NCI-H345 (cell line): ENCODE measurements at regions not wholly inside any gene's neighbourhood (a gene's known extent, or its start where the extent isn't known, plus 50 kb on each side); places are given as distances from the start of the nearest gene placed in this dataset.

ENCODE experiments used
- DNase-seq: peaks from one replicate; lab custom pipeline; 2025; lab: John Stamatoyannopoulos, UW

- no peak for DNase-seq
These were observed 145.0 kb upstream of the DMAC1 start for GRCh38 chr9:7944572-7944971.

GRCh38 chr9:7937761-7938491 lies 138.3 kb upstream of the DMAC1 start:
- DNase-seq: no peak

- DNase-seq: no peak
These were observed 137.4 kb upstream of the DMAC1 start for GRCh38 chr9:7936996-7937395.

- no peak for DNase-seq
These were observed 136.6 kb upstream of the DMAC1 start for GRCh38 chr9:7936163-7936562.

GRCh38 chr9:7935681-7936080 lies 136.1 kb upstream of the DMAC1 start:
- DNase-seq: no peak

GRCh38 chr9:7932767-7933166 lies 133.2 kb upstream of the DMAC1 start:
- no peak for DNase-seq

- no peak for DNase-seq
These were observed 131.0 kb upstream of the DMAC1 start for GRCh38 chr9:7930613-7931012.

- no peak for DNase-seq
These were observed 122.1 kb upstream of the DMAC1 start for GRCh38 chr9:7921545-7922197.

- DNase-seq: no peak
These were observed 112.5 kb upstream of the DMAC1 start for GRCh38 chr9:7912037-7912535.

GRCh38 chr9:7910426-7911020 lies 110.9 kb upstream of the DMAC1 start:
- DNase-seq: no peak

- no peak for DNase-seq
These were observed 110.0 kb upstream of the DMAC1 start for GRCh38 chr9:7909537-7909936.

GRCh38 chr9:7907551-7908337 lies 108.2 kb upstream of the DMAC1 start:
- DNase-seq: no peak

GRCh38 chr9:7906783-7907550 lies 107.4 kb upstream of the DMAC1 start:
- DNase-seq: no peak

- DNase-seq: no peak
These were observed 102.0 kb upstream of the DMAC1 start for GRCh38 chr9:7901621-7902020.

GRCh38 chr9:7900541-7900940 lies 101.0 kb upstream of the DMAC1 start:
- DNase-seq: no peak

- DNase-seq: no peak
These were observed 100.2 kb upstream of the DMAC1 start for GRCh38 chr9:7899753-7900152.

GRCh38 chr9:7894231-7894630 lies 94.7 kb upstream of the DMAC1 start:
- no peak for DNase-seq

GRCh38 chr9:7892975-7893374 lies 93.4 kb upstream of the DMAC1 start:
- DNase-seq: no peak

GRCh38 chr9:7879551-7880245 lies 80.1 kb upstream of the DMAC1 start:
- no peak for DNase-seq

GRCh38 chr9:7871977-7872730 lies 72.6 kb upstream of the DMAC1 start:
- no peak for DNase-seq
